Mesodermal cell (in vitro differentiated cells): ENCODE measurements at regions not wholly inside any gene's neighbourhood (a gene's known extent, or its start where the extent isn't known, plus 50 kb on each side); places are given as distances from the start of the nearest gene placed in this dataset.
"Not testable (repeated sequence)": the region's sequence is repeated elsewhere in the genome, so short reads cannot be mapped to it uniquely, and the experiment has no call there.

Source experiments
- H3K27ac ChIP-seq: 2 replicates; pipeline ENCODE4 v1.7.0; 2013; ENCODE audit warnings: mild to moderate bottlenecking, low read depth, low read length, moderate library complexity; ENCODE audit not compliant: severe bottlenecking
- H3K36me3 ChIP-seq: 2 replicates; pipeline ENCODE4 v1.7.1; 2013; ENCODE audit warnings: mild to moderate bottlenecking, low read length, moderate library complexity; ENCODE audit not compliant: control insufficient read depth, insufficient read depth
- H3K4me1 ChIP-seq: one replicate; pipeline ENCODE4 v1.7.1; 2013; ENCODE audit warnings: mild to moderate bottlenecking, low read length; ENCODE audit not compliant: insufficient read depth, control insufficient read depth, poor library complexity, severe bottlenecking
- H3K4me3 ChIP-seq: 2 replicates; pipeline ENCODE4 v1.7.0; 2013; ENCODE audit warnings: low read length, control low read depth, mild to moderate bottlenecking; ENCODE audit not compliant: insufficient read depth, poor library complexity, severe bottlenecking; ENCODE audit errors: extremely low read depth
- H3K9me3 ChIP-seq: 2 replicates; pipeline ENCODE4 v1.7.1; 2013; ENCODE audit warnings: mild to moderate bottlenecking, low read length, moderate library complexity; ENCODE audit not compliant: control insufficient read depth
- WGBS, 2 experiments: methylation state at CpG; one replicate each; pipeline ENCODE4 v1.1.5; 2013; ENCODE audit warnings: missing lambda C conversion rate in 2 of 2; ENCODE audit not compliant: insufficient coverage in 2 of 2; 5-methylcytosine and 5-hydroxymethylcytosine counted together

DNA sequence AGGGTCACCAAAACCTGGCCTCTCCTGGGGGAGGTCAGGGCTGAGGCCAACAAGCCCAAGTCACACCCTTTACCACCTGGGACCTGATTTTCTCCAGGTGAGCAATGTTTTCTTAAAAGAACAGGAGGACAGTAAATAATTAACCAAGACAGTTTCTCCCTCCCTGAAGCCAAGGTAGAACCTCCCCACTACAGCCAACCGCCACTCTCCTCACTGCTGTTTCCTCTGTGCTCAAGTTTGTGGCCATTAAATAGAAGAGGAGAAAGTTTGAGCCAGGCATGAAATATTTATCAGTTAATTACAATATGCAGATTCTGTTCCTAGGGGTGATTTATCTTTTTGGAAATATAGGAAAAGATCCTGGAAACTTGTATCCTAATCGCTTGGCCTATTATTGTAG, 150.6 kb upstream of the ANKRD20A1 start:
- not testable (repeated sequence) for H3K27ac ChIP-seq, H3K4me1 ChIP-seq, H3K4me3 ChIP-seq, H3K36me3 ChIP-seq, H3K9me3 ChIP-seq
- no CpG with 5 or more reads among the region's 2 CpGs for WGBS, 2 experiments

DNA sequence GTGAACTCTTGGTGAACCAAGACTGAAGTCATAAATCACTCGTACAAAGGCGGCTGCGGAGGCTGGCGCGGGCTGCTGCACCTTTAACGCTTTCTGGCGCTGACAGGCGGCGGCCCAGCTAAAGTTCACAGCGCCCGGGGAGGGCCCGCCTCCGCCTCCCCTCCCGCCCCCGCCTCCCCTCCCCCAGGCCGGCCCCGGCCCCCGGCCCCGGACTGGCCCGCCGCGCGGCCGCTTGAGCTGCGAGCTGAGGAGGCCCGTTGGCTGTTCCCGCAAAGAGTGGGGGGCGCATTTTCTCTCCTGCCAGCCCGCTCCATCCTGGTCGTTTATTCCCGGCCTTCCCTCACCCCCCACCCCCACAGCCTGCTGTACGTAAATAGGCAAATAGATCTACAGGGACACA, 147.3 kb upstream of the ANKRD20A1 start:
- not testable (repeated sequence) for H3K36me3 ChIP-seq
- no CpG with 5 or more reads among the region's 32 CpGs for WGBS, 2 experiments

DNA sequence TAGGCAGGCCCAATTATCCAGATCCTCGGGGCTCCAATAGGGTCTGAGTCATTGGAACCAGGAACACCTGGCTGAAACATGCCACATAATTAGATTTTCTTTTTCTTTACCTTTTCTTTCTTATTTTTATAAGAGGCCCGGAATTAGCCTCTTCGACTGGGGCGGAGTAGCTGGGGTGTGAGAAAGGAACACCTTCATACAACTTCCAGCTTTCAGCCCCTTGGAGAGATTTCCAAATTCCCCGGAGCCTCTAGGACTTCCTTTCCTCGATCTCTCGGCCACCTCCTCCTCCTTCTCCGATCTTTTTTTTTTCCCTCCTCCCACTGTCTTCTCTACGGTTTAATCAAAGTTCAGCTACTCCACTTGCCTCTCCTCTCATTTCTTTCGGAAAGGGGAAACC, 146.8 kb upstream of the ANKRD20A1 start:
- not testable (repeated sequence) for H3K4me1 ChIP-seq, H3K27ac ChIP-seq, H3K36me3 ChIP-seq, H3K9me3 ChIP-seq, H3K4me3 ChIP-seq
- no CpG with 5 or more reads among the region's 10 CpGs for WGBS, 2 experiments

More for the DNA sequence above, 147.3 kb upstream of the ANKRD20A1 start:
- not testable (repeated sequence) for H3K4me1 ChIP-seq, H3K27ac ChIP-seq, H3K9me3 ChIP-seq, H3K4me3 ChIP-seq

GRCh38 chr9:67712956-67713355, 145.8 kb upstream of the ANKRD20A1 start:
- not testable (repeated sequence) for H3K27ac ChIP-seq, H3K36me3 ChIP-seq, H3K4me3 ChIP-seq, H3K4me1 ChIP-seq, H3K9me3 ChIP-seq
- WGBS, 2 experiments = no CpG with 5 or more reads among the region's 9 CpGs

GRCh38 chr9:67717830-67718388, 140.8 kb upstream of the ANKRD20A1 start:
- 19% methylated on average over 4 of the region's 28 CpGs; no CpG with 5 or more reads in 1 of the 2 experiments for WGBS, 2 experiments
- H3K9me3 ChIP-seq, H3K27ac ChIP-seq, H3K4me1 ChIP-seq, H3K36me3 ChIP-seq, H3K4me3 ChIP-seq: not testable (repeated sequence)

DNA sequence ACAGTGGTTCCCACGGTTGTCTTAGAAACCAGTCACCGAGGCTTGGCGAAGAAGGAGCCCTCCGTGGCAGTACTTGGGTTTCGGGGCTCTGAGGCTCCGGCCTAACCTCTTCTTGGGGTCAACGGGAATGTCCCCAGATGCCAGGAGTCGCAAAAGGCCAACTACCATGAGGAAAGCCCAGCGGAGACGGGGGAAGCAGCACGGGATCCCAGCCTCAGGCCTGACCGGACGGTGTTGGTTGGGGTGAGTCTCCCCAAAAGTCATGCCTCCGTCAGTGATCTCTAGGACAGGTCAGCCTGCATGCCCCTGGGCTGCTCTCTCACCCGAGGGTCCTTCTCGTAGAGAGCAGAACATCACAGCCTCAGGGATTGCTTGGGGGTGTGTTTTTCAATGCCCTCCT, 138.2 kb upstream of the ANKRD20A1 start:
- H3K9me3 ChIP-seq, H3K27ac ChIP-seq, H3K4me1 ChIP-seq, H3K4me3 ChIP-seq, H3K36me3 ChIP-seq: not testable (repeated sequence)
- 88 to 100% methylated on average over 1 to 8 of the region's 16 CpGs for WGBS, 2 experiments

- WGBS, 2 experiments = no CpG with 5 or more reads among the region's 41 CpGs
Measured at GRCh38 chr9:67722460-67723090, 136.2 kb upstream of the ANKRD20A1 start.

DNA sequence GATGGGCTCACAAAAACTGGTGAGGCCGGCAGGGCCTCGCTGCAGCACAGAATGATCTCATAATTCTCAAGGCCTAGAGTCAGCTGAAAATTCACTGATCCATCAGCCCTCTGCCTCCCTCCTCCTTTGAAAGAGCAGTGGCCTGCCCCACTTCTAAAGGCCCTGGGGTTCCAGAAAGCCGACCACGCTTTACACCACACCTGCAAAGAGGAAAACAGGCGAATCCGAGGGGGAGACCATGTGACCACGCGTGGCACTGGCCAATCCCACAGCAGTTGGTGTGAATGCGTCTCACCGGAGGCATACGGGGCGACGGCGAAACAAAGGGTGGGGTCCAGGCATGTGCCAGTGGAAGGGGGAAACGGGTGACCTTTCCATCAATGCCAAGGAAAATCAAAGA, 135.5 kb upstream of the ANKRD20A1 start:
- peak overlapping the region; percentile 21 for H3K4me3 ChIP-seq
- not testable (repeated sequence) for H3K4me1 ChIP-seq, H3K27ac ChIP-seq, H3K9me3 ChIP-seq, H3K36me3 ChIP-seq
- no CpG with 5 or more reads among the region's 15 CpGs for WGBS, 2 experiments

More at GRCh38 chr9:67722460-67723090, 136.2 kb upstream of the ANKRD20A1 start:
- not testable (repeated sequence) for H3K36me3 ChIP-seq, H3K4me3 ChIP-seq, H3K9me3 ChIP-seq, H3K4me1 ChIP-seq, H3K27ac ChIP-seq

DNA sequence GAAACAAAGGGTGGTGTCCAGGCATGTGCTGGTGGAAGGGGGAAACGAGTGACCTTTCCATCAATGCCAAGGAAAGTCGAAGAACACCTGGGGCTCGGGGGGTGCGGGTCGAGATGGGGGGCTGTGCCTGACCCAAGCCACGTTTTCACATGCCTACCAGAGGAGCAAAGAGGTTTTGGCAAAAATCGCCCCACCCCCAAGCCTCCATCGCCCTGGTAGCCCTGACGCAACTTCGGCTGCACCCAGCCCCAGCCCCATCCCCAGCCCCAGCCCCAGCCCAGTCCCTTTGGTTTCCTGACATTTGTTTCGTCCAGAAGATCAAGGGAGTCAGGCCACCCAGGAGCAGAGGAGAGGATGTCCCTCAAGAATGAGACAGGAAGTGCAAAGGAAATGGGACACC, 133.8 kb upstream of the ANKRD20A1 start:
- H3K4me3 ChIP-seq, H3K27ac ChIP-seq, H3K9me3 ChIP-seq, H3K36me3 ChIP-seq, H3K4me1 ChIP-seq: not testable (repeated sequence)
- no CpG with 5 or more reads among the region's 11 CpGs for WGBS, 2 experiments

DNA sequence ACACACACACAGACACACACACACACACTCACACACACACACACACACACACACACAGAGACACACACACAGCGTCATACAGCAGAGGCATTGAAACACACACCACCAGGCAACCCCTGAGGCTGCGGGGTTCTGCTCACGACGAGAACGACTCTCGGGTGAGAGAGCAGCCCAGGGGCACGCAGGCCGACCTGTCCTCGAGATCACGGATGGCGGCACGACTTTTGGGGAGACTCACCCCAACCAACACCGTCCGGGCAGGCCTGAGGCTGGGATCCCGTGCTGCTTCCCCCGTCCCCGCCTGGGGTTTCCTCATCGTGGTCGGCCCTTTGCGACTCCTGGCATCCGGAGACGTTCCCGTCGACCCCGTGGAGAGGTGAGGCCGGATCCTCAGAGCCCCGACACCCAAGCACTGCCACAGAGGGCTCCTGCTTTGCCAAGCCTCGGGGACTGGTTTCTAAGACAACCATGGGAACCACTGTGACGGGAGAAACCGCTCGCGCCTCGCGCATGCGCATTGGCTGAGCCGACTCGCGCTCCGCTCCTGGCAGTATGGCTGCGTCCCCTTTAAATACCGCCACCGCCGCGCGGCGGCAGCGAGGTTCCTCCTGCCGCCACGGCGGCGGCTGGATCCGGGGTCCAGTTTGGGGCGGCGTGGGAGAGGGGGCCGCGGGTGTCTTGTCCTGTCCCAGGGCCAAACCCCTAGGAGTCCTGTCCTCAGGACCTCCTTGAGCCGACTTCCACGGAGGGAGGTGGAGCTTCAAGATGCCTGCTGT, 132.3 kb upstream of the ANKRD20A1 start:
- not testable (repeated sequence) for H3K4me1 ChIP-seq, H3K36me3 ChIP-seq, H3K9me3 ChIP-seq, H3K4me3 ChIP-seq, H3K27ac ChIP-seq
- no CpG with 5 or more reads among the region's 58 CpGs for WGBS, 2 experiments

GRCh38 chr9:67763133-67763532, 95.6 kb upstream of the ANKRD20A1 start:
- H3K4me1 ChIP-seq = not testable (repeated sequence)

More at GRCh38 chr9:67763133-67763532, 95.6 kb upstream of the ANKRD20A1 start:
- H3K36me3 ChIP-seq, H3K9me3 ChIP-seq, H3K4me3 ChIP-seq, H3K27ac ChIP-seq: not testable (repeated sequence)
- no CpG with 5 or more reads among the region's 4 CpGs for WGBS, 2 experiments
